IMR-90 (cell line): ENCODE measurements at regions not wholly inside any gene's neighbourhood (a gene's known extent, or its start where the extent isn't known, plus 50 kb on each side); places are given as distances from the start of the nearest gene placed in this dataset.

Experiments
- CTCF ChIP-seq: conservative IDR thresholded peaks from 2 replicates; pipeline ENCODE4 v1.5.1; 2012; ENCODE audit warnings: mild to moderate bottlenecking, low read depth, low read length, improper control_type of control experiment
- FOS ChIP-seq: fragments of 150-350 bp; IDR thresholded peaks from 2 replicates; pipeline ENCODE4 v1.6.1; 2016; ENCODE audit warnings: low read depth, low read length
- MAFK ChIP-seq: IDR thresholded peaks from 2 replicates; pipeline ENCODE4 v1.6.1; 2012; ENCODE audit warnings: low read depth, low read length, improper control_type of control experiment
- MAZ ChIP-seq: IDR thresholded peaks from 2 replicates; pipeline ENCODE4 v1.6.1; 2012; ENCODE audit warnings: low read depth, mild to moderate bottlenecking, low read length, improper control_type of control experiment, moderate library complexity, borderline replicate concordance
- MXI1 ChIP-seq: IDR thresholded peaks from 2 replicates; pipeline ENCODE4 v1.6.1; 2012; ENCODE audit warnings: low read depth, mild to moderate bottlenecking, low read length, moderate library complexity, borderline replicate concordance
- POLR2A ChIP-seq: IDR thresholded peaks from 2 replicates; pipeline ENCODE4 v1.6.1; 2012; ENCODE audit warnings: mild to moderate bottlenecking, low read depth, low read length
- RAD21 ChIP-seq: IDR thresholded peaks from 2 replicates; pipeline ENCODE4 v1.6.1; 2012; ENCODE audit warnings: low read length, improper control_type of control experiment
- RFX5 ChIP-seq: IDR thresholded peaks from 2 replicates; pipeline ENCODE4 v1.8.0; 2012; ENCODE audit warnings: low read depth, mild to moderate bottlenecking, low read length, moderate library complexity
- SMC3 ChIP-seq: fragments of 150-350 bp; IDR thresholded peaks from 2 replicates; pipeline ENCODE4 v1.6.1; 2016; ENCODE audit warnings: low read depth, mild to moderate bottlenecking, antibody characterized with exemption, low read length, moderate library complexity
- TF ChIP-seq, protein P1 (sequence below): fragments of 150-350 bp; IDR thresholded peaks from 2 replicates; pipeline ENCODE4 v1.6.1; 2016; ENCODE audit warnings: low read depth, mild to moderate bottlenecking, low read length, moderate library complexity, borderline replicate concordance

DNA sequence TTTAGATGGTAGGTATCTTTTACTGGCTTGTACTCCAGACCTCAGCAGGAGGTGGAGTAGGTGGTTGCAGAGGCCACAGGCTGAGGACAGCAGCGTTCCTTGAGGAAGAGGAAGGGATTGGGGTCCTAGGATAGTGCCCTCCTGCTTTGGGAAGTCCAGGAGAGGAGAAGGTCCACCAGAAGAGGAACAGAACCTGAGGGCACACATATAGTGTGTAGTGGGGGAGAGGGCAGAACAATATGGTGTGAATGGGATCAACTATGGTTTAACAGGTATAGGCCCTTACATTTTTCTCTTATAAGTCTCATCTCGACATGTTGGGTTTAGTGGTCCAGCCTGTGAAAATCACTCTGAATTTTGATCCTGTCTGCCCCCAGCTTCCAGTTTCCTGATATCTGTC is 229.1 kb upstream of the ZBED5 start:
- TF ChIP-seq CTCF: no peak
- no peak for TF ChIP-seq RAD21
- no peak for TF ChIP-seq MAZ
- TF ChIP-seq MXI1: no peak
- no peak for TF ChIP-seq POLR2A
- TF ChIP-seq MAFK: no peak
- no peak for TF ChIP-seq FOS
- TF ChIP-seq, protein P1, sequence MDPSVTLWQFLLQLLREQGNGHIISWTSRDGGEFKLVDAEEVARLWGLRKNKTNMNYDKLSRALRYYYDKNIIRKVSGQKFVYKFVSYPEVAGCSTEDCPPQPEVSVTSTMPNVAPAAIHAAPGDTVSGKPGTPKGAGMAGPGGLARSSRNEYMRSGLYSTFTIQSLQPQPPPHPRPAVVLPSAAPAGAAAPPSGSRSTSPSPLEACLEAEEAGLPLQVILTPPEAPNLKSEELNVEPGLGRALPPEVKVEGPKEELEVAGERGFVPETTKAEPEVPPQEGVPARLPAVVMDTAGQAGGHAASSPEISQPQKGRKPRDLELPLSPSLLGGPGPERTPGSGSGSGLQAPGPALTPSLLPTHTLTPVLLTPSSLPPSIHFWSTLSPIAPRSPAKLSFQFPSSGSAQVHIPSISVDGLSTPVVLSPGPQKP: no peak
- TF ChIP-seq RFX5: no peak
- TF ChIP-seq SMC3: no peak
